Tibial nerve (tissue), 4 donors: ENCODE measurements at regions not wholly inside any gene's neighbourhood (a gene's known extent, or its start where the extent isn't known, plus 50 kb on each side); places are given as distances from the start of the nearest gene placed in this dataset.

Experiments used
- DNase-seq, 2 donors: peaks; one replicate each; pipeline ENCODE4 v3.0.0-alpha.2; 2019; ENCODE audit warnings: low spot score in 2 of 2
- H3K27ac ChIP-seq, 4 donors: fragments of 200-600 bp; sonication (generic) in 3 of 4; one replicate each; pipeline ENCODE4 v1.5.1; 2017 to 2019; ENCODE audit warnings: mild to moderate bottlenecking in 1 of 4
- H3K27me3 ChIP-seq, 2 donors: fragments of 200-600 bp; sonication (generic) in 1 of 2; one replicate each; pipeline versions ENCODE4 v1.5.1 to v1.6.0; 2017 to 2019
- H3K36me3 ChIP-seq, 3 donors: fragments of 200-600 bp; sonication (generic); one replicate each; pipeline ENCODE4 v1.5.1; 2018 to 2019
- H3K4me1 ChIP-seq, 4 donors: fragments of 200-600 bp; sonication (generic) in 3 of 4; one replicate each; pipeline ENCODE4 v1.5.1; 2017 to 2019
- H3K4me3 ChIP-seq, 4 donors: fragments of 200-600 bp; sonication (generic) in 3 of 4; one replicate each; pipeline ENCODE4 v1.5.1; 2017 to 2019; ENCODE audit warnings: mild to moderate bottlenecking in 1 of 4, moderate library complexity in 1 of 4
- H3K9me3 ChIP-seq, 4 donors: fragments of 200-600 bp; sonication (generic) in 3 of 4; one replicate each; pipeline ENCODE4 v1.5.1; 2017 to 2019
- CTCF ChIP-seq, 5 experiments: fragments of 200-600 bp in 3 of 5; fragments of 450-650 bp in 2 of 5; sonication (generic) in 3 of 5; IDR thresholded peaks; one replicate each; pipeline ENCODE4 v1.5.1; 2016 to 2019; ENCODE audit warnings: antibody characterized with exemption in 5 of 5, mild to moderate bottlenecking in 3 of 5, moderate library complexity in 2 of 5
- EP300 ChIP-seq, 2 donors: sonication (generic); formaldehyde crosslinking; IDR thresholded peaks; one replicate each; pipeline ENCODE4 v1.6.1; 2017; ENCODE audit warnings: antibody characterized with exemption in 2 of 2, mild to moderate bottlenecking in 1 of 2
- POLR2A ChIP-seq, 2 donors: fragments of 450-650 bp; IDR thresholded peaks; one replicate each; pipeline ENCODE4 v1.6.1; 2017; ENCODE audit warnings: antibody characterized with exemption in 2 of 2, mild to moderate bottlenecking in 2 of 2, moderate library complexity in 2 of 2
- WGBS, 2 donors: methylation state at CpG; one replicate each; pipeline ENCODE4 v1.1.5; 2018; 5-methylcytosine and 5-hydroxymethylcytosine counted together

- no peak for DNase-seq
- no peaks in the 10 kb centered on the region for H3K27me3 ChIP-seq
- no peak overlapping the region for H3K27ac ChIP-seq
- TF ChIP-seq POLR2A (IDR thresholded peaks at IDR 0.05), result no peak
- TF ChIP-seq CTCF (IDR thresholded peaks at IDR 0.05), result no peak
- no peak for TF ChIP-seq EP300 (IDR thresholded peaks at IDR 0.05)
- 73 to 83% methylated on average over 10 of the region's 10 CpGs for WGBS, 2 donors
- no peaks in the 10 kb centered on the region for H3K4me1 ChIP-seq
- H3K4me3 ChIP-seq, result no peak overlapping the region
- no peaks in the 10 kb centered on the region for H3K36me3 ChIP-seq
- H3K9me3 ChIP-seq, result no peaks in the 10 kb centered on the region
Measured at GRCh38 chr12:92010853-92011701, 134.6 kb downstream of the BTG1 start.

- Histone ChIP-seq H3K36me3 (no peaks in the 10 kb centered on the region), H3K4me1 (no peaks in the 10 kb centered on the region), H3K27me3 (no peaks in the 10 kb centered on the region), H3K9me3 (no peaks in the 10 kb centered on the region), H3K4me3 (no peak overlapping the region), H3K27ac (no peak overlapping the region)
- no peak for DNase-seq
- WGBS, 2 donors, result 60 to 65% methylated on average over 2 of the region's 2 CpGs
- TF ChIP-seq CTCF (IDR thresholded peaks at IDR 0.05) (no peak), POLR2A (IDR thresholded peaks at IDR 0.05) (no peak), EP300 (IDR thresholded peaks at IDR 0.05) (no peak)
Measured at GRCh38 chr12:92010368-92010767, 135.3 kb downstream of the BTG1 start.

GRCh38 chr12:92008345-92008744, 137.3 kb downstream of the BTG1 start:
- Histone ChIP-seq H3K27me3 (no peaks in the 10 kb centered on the region), H3K27ac (no peak overlapping the region)
- 85 to 90% methylated on average over 5 of the region's 5 CpGs for WGBS, 2 donors

GRCh38 chr12:92007787-92008186, 137.9 kb downstream of the BTG1 start:
- TF ChIP-seq CTCF (IDR thresholded peaks at IDR 0.05) (no peak), POLR2A (IDR thresholded peaks at IDR 0.05) (no peak), EP300 (IDR thresholded peaks at IDR 0.05) (no peak)
- H3K36me3 ChIP-seq, result no peaks in the 10 kb centered on the region
- H3K9me3 ChIP-seq, result no peaks in the 10 kb centered on the region
- WGBS, 2 donors, result 96% methylated on average over 9 of the region's 9 CpGs
- no peak for DNase-seq
- no peak overlapping the region for H3K4me3 ChIP-seq
- no peaks in the 10 kb centered on the region for H3K27me3 ChIP-seq
- H3K27ac ChIP-seq, result no peak overlapping the region
- H3K4me1 ChIP-seq, result no peaks in the 10 kb centered on the region

More at GRCh38 chr12:92008345-92008744, 137.3 kb downstream of the BTG1 start:
- no peaks in the 10 kb centered on the region for H3K9me3 ChIP-seq
- H3K36me3 ChIP-seq, result no peaks in the 10 kb centered on the region
- H3K4me1 ChIP-seq, result no peaks in the 10 kb centered on the region
- TF ChIP-seq POLR2A (IDR thresholded peaks at IDR 0.05) (no peak), CTCF (IDR thresholded peaks at IDR 0.05) (no peak), EP300 (IDR thresholded peaks at IDR 0.05) (no peak)
- no peak for DNase-seq
- H3K4me3 ChIP-seq, result no peak overlapping the region

GRCh38 chr12:92003701-92004100, 141.9 kb downstream of the BTG1 start:
- WGBS, 2 donors, result 47 to 48% methylated on average over 3 of the region's 3 CpGs
- H3K27ac ChIP-seq, result no peak overlapping the region

More at GRCh38 chr12:92003701-92004100, 141.9 kb downstream of the BTG1 start:
- H3K9me3 ChIP-seq, result no peaks in the 10 kb centered on the region
- DNase-seq, result no peak
- peaks cover 0 to 7% (median 3%) of the 10 kb centered on the region in 4 donors for H3K4me1 ChIP-seq
- no peaks in the 10 kb centered on the region for H3K36me3 ChIP-seq
- no peak for TF ChIP-seq EP300 (IDR thresholded peaks at IDR 0.05)
- TF ChIP-seq POLR2A (IDR thresholded peaks at IDR 0.05), result no peak
- no peak for TF ChIP-seq CTCF (IDR thresholded peaks at IDR 0.05)
- H3K27me3 ChIP-seq, result no peaks in the 10 kb centered on the region
- H3K4me3 ChIP-seq, result no peak overlapping the region
